ENCODE measurements at regions not wholly inside any gene's neighbourhood (a gene's known extent, or its start where the extent isn't known, plus 50 kb on each side); places are given as distances from the start of the nearest gene placed in this dataset.
"Not testable (repeated sequence)": the region's sequence is repeated elsewhere in the genome, so short reads cannot be mapped to it uniquely, and the experiment has no call there.

- no peak for DNase-seq (ENCODE audit: low spot score)
Measured at GRCh38 chr9:89839449-89839848, 234.6 kb downstream of the GADD45G start.

- DNase-seq (ENCODE audit: low spot score) = no peak
Measured at GRCh38 chr9:89839952-89840351, 235.1 kb downstream of the GADD45G start.

GRCh38 chr9:89841456-89841855 is 236.6 kb downstream of the GADD45G start:
- no peak for DNase-seq (ENCODE audit: low spot score)

- DNase-seq (ENCODE audit: low spot score) = no peak
Measured at GRCh38 chr9:89842267-89842768, 237.5 kb downstream of the GADD45G start.

- DNase-seq (ENCODE audit: low spot score) = no peak
Measured at GRCh38 chr9:89843074-89843473, 238.3 kb downstream of the GADD45G start.

- no peak for DNase-seq (ENCODE audit: low spot score)
Measured at GRCh38 chr9:89843591-89843990, 238.8 kb downstream of the GADD45G start.

- no peak for DNase-seq (ENCODE audit: low spot score)
Measured at GRCh38 chr9:89844075-89844474, 239.3 kb downstream of the GADD45G start.

- DNase-seq (ENCODE audit: low spot score) = no peak
Measured at GRCh38 chr9:89844535-89844934, 239.7 kb downstream of the GADD45G start.

GRCh38 chr9:89845321-89845720 is 240.5 kb downstream of the GADD45G start:
- no peak for DNase-seq (ENCODE audit: low spot score)

GRCh38 chr9:89845862-89846261 is 241.1 kb downstream of the GADD45G start:
- DNase-seq (ENCODE audit: low spot score) = no peak

GRCh38 chr9:89848060-89849040 is 243.5 kb downstream of the GADD45G start:
- DNase-seq (ENCODE audit: low spot score) = no peak

- DNase-seq (ENCODE audit: low spot score) = no peak
Measured at GRCh38 chr9:89849096-89849495, 244.3 kb downstream of the GADD45G start.

- no peak for DNase-seq (ENCODE audit: low spot score)
Measured at GRCh38 chr9:89850153-89850552, 245.3 kb downstream of the GADD45G start.

GRCh38 chr9:89850631-89851325 is 246.0 kb downstream of the GADD45G start:
- no peak for DNase-seq (ENCODE audit: low spot score)

GRCh38 chr9:89853161-89853560 is 248.3 kb downstream of the GADD45G start:
- no peak for DNase-seq (ENCODE audit: low spot score)

GRCh38 chr9:89853931-89854330 is 249.1 kb downstream of the GADD45G start:
- no peak for DNase-seq (ENCODE audit: low spot score)

- no peak for DNase-seq (ENCODE audit: low spot score)
Measured at GRCh38 chr9:89854715-89855475, 250.1 kb downstream of the GADD45G start.

- not testable (repeated sequence) for DNase-seq (ENCODE audit: low spot score)
Measured at GRCh38 chr9:89856296-89856695, 251.5 kb downstream of the GADD45G start.

- DNase-seq (ENCODE audit: low spot score) = not testable (repeated sequence)
Measured at GRCh38 chr9:89856950-89857349, 252.1 kb downstream of the GADD45G start.

- DNase-seq (ENCODE audit: low spot score) = not testable (repeated sequence)
Measured at GRCh38 chr9:89859842-89860241, 255.0 kb downstream of the GADD45G start.

- DNase-seq (ENCODE audit: low spot score) = not testable (repeated sequence)
Measured at GRCh38 chr9:89861371-89861770, 256.6 kb downstream of the GADD45G start.

GRCh38 chr9:89862316-89862715 is 257.5 kb downstream of the GADD45G start:
- DNase-seq (ENCODE audit: low spot score) = no peak

All from hematopoietic multipotent progenitor cell treated with erythropoietin and hydrocortisone succinate and interleukin-3 and kit ligand, for 15 days (in vitro differentiated cells).